B cell (primary cell): ENCODE measurements at regions not wholly inside any gene's neighbourhood (a gene's known extent, or its start where the extent isn't known, plus 50 kb on each side); places are given as distances from the start of the nearest gene placed in this dataset.

ENCODE experiments used
- EZH2 ChIP-seq: IDR thresholded peaks from 2 replicates; pipeline ENCODE4 v1.6.1; 2012; ENCODE audit warnings: borderline replicate concordance, low read depth, mild to moderate bottlenecking, moderate library complexity, low read length; ENCODE audit not compliant: insufficient read depth, poor library complexity, severe bottlenecking
- TF ChIP-seq, protein P1 (sequence below): fragments of 200-600 bp; IDR thresholded peaks from one replicate; pipeline ENCODE4 v1.8.0; 2022; ENCODE audit warnings: antibody characterized with exemption, mild to moderate bottlenecking

DNA sequence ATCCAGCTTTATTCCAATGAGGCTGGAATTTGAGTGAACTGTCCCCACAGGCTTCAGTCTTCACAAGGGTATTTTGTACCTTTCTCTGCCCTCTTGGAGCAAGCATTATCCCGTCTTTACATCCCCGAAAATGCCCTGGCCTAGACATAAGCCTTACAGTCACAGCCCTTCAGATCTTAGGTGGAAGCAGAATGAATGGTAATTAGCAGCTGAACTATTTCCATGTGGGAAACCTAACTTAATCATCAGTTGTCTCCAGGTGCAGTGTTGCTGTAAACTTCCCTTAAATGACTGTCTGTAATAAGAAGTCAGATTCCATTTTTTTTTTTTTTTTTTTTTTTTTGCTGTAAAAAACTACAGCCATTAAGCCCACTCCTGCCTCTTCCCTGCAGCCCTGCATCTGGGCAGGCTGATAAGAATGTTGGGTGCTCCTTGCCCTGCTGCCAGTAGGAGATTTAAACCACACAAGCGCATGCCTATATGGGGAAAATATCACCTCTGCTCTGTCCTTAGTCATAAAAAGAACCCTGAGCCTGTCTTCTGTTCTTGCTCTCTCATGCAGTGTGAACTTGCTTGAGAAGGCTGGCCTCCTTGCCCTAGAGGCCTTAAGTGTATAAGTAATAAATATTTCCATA lies 426.8 kb upstream of the SLITRK5 start:
- TF ChIP-seq, protein P1, sequence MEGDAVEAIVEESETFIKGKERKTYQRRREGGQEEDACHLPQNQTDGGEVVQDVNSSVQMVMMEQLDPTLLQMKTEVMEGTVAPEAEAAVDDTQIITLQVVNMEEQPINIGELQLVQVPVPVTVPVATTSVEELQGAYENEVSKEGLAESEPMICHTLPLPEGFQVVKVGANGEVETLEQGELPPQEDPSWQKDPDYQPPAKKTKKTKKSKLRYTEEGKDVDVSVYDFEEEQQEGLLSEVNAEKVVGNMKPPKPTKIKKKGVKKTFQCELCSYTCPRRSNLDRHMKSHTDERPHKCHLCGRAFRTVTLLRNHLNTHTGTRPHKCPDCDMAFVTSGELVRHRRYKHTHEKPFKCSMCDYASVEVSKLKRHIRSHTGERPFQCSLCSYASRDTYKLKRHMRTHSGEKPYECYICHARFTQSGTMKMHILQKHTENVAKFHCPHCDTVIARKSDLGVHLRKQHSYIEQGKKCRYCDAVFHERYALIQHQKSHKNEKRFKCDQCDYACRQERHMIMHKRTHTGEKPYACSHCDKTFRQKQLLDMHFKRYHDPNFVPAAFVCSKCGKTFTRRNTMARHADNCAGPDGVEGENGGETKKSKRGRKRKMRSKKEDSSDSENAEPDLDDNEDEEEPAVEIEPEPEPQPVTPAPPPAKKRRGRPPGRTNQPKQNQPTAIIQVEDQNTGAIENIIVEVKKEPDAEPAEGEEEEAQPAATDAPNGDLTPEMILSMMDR = no peak
- no peak for TF ChIP-seq EZH2
